ENCODE measurements at regions not wholly inside any gene's neighbourhood (a gene's known extent, or its start where the extent isn't known, plus 50 kb on each side); places are given as distances from the start of the nearest gene placed in this dataset.

GRCh38 chr18:77344786-77345500 lies 95.3 kb downstream of the GALR1 start:
- TF ChIP-seq CTCF (IDR thresholded peaks at IDR 0.05) (no peak), EP300 (IDR thresholded peaks at IDR 0.05) (no peak), POLR2AphosphoS5 (IDR thresholded peaks at IDR 0.05) (no peak)

Measured in sigmoid colon (tissue), 4 donors.